Left hindlimb (tissue), 1 donor: ENCODE measurements at regions not wholly inside any gene's neighbourhood (a gene's known extent, or its start where the extent isn't known, plus 50 kb on each side); places are given as distances from the start of the nearest gene placed in this dataset.

Source experiments
- DNase-seq: peaks from one replicate; pipeline ENCODE4 v3.0.0-alpha.2; 2018

DNA sequence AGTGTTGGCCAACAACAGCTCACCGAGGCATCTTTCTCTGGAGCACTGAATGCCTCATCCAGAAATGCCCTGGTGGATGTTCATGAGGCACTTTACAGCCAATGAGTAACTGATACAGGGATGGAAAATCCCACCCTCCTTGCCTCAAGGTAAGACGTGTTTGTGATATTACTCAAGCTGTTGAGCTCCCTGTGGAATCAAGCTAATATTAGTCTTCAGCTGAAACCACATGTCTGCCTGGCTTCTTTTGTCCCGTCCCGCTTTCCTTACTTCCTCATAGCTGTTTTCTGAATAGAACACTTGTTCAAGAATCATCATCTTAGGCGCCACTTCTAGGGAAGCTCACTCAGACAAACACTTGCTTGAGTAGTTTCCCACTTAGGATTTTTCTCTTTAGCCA lies 422.4 kb downstream of the INHBA start:
- DNase-seq: no peak

DNA sequence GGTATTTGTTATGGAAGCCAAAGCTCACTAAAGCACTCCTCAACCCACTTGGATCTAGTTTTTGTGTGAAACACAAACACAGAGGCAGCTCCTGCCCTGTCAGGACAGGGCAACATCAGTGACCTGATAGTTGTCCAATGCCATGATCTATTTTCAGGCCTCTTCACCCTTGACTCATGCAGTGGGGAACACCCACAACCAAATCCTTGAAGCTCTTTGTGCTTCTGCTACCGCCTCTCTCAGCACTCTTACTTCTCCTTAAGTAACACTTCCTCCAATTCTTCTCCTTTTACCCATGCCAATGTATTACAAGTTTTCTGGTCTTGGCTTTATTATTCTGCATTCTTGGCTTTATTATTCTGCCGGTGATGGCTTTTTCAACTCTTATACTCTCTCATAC lies 425.3 kb downstream of the INHBA start:
- no peak for DNase-seq

DNA sequence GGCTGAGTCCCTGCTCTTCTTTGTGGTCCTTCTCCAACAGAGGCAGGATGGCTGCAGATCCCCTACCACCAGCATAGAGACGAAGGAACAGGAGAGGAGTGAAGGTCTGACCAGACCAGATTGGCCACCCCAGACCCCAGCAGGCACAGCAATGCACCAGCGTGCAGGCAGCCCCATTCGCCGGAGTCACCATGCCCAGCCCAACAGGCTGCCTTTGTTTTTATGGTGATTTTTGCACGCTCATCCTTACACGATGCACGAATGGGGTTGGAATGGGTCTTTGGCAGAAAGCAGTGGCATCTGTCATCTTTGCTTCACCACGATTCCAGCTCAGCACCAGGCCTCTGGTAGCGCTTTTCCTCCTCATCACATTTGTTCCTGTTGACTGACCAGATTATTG lies 427.6 kb downstream of the INHBA start:
- no peak for DNase-seq

DNA sequence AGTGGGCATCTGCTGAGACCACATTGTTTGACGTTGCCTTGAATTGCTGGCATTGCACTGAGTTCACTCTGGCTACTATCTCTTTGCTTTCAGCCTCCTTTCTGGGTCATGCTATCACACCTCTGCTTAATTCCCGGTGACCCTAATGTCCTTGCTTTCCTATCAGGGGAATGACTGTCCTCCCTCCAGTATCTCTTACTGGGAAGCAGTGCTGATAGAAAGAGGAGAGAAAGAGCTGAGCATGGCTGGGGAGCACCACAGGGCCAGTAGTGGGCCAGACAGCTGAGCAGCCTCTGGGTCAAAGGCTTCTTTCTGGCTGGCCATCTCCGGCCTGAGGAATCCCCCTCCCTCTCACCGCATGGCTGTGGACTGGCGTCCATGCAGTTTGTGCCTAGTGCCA lies 428.7 kb downstream of the INHBA start:
- DNase-seq: no peak

DNA sequence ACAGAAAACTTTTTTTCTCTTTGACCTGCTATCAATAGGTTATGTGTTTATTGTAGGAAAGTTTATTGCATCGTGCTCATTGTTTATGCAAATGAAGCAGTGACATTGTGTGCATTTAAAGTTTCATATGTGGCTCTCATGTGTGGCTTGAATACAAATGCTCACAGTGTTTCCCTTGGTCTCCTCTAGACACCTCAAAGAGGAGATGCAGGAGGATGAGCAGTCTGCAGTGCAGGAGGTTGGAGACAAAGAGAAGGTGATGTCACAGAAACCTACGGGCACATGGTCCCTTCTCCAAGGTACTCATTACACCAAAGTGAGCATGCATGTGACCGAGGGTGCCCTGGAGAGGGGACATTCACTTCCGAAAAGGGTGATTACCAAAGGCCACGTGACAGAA lies 430.2 kb downstream of the INHBA start:
- DNase-seq: no peak

DNA sequence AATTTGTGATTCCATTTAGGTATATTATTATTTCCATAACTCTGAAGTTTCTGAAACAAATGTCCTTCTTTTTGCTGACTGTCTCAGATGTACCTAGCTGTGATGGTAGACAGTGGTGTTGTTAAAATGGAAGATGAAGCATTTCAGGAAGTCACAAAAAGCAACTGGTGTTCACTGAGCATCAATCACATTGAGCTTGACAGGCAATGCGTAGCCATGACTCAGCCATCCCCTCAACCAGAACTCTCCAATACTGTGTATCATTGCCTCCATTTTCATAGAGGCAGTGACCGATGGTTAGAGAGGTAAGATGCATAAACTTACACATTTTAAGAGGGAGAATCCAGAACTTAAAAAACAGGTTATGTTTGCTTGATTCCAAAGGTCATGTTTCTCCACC lies 434.0 kb downstream of the INHBA start:
- DNase-seq: no peak

DNA sequence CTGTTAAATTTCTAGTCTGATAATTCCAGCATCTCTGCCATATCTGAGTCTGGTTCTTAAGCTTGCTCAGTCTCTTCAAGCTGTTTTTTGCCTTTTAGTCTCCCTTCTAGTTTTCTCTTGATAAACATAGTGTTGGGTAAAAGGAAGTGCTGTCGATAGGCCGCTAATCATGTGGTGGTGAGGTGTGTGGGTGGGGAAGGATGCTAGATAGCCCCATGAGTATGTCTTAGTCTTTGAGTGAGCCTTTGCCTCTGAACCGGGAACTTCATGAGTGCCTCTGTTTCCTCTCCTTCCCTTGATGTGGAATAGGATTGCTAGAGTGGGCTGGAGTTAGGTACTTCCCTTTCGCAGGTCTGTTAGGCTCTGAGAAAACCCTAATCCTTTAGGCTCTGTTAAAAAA lies 441.8 kb downstream of the INHBA start:
- DNase-seq: no peak

DNA sequence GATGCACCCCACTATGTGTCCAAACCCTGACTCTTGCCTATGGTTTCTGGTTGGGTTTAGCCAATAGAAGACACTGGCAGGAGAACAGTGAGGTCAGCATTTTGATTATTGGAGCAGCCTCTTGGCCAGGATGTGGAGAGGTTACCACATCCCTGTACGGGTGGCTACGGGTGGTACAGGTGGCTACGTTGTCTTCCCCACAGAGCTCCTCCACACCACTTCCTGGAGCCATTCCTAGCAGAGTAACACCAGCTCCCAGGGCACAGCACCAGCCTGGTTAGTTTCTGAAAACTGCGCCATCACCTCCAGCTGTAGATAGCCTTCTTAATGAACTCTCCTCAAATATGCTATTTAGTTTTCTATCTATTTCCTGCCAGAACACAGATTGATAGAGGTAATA lies 445.2 kb downstream of the INHBA start:
- DNase-seq: no peak

DNA sequence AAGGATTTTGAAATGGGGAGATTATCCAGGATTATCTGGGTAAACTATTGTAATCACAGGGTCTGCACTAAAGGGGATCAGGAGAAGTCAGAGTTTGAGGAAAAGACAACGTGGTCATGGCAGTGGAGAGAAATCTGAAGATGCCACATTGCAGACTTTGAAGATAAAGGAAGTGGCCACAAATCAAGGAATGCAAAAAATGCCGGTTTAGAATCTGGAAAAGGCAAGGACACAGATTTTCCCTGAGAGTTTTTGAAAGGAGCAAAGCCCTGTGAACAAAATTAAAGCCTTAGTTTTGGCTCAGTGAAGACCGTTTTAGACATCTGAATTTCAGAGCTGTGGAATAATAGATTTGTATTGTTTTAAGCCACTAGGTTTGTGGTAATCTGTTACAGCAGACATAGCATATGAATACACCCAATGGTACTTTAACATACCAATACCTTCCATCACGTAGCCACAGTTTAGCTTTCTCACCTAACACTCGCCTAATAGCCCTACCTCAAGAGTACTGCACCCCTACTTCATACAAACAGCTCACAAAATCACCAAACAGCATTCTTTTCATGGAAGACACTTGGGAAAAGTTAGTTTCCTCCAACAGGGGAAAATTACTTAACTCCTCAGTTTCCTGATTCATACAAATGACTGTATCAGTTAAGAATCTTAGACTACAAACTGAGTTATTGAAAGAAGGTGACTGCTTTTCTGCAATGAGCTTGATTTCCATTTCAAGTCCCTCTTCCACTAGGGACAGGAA lies 446.5 kb downstream of the INHBA start:
- DNase-seq: no peak

DNA sequence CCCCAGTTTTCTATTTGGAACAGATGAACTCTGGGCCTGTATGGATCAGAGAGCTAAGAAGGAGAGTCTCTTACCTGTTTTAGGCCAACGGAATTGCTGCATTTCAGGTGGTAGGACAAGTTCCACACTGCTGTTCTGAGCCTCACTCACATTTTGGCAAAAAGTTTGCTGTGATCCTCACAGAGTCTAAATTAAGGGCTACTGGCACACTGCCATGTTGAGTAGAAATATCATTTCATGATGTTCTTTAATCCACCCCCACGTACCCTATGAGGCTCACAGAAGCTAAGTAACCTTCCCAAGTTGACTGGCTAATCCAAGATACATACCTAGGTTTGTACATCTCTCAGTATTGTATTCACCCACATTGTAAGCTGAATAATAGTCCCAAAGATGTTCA lies 447.2 kb downstream of the INHBA start:
- no peak for DNase-seq

DNA sequence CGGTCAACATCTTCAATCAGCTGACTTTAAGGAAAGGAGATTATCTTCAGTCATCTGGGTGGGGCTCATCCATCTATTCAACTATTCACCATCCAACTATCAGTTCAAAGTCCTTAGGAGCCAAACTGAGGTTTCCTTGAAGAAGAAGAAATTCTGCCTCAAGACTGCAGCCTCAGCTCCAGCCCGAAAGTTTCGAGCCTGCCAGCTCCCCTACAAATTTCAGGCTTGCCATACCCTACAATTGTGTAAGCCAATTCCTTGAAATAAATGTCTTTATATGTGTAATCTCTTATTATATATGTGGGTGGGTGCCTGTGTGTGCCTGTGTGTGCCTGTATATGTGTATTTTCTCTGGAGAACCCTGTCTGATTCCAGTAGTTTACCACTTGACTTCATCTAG lies 447.8 kb downstream of the INHBA start:
- no peak for DNase-seq

DNA sequence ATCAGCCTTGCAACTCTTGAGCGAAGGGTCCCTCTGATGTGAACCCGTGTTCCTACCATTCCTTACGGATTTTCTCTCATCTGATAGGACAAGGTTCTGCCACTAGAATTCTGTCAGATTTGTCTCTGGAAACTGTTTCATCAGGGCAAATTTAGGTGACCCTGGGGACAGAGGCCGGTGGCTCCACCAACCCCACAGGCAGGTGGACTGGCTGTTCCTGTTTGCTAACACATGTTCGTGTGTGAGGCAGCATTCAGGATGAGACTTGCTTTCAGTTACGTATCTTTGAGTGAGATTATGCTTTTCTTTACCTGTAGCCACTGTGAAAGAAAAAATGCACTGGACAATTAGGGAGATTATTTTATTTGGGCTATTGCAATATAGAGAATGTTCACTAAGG lies 449.9 kb downstream of the INHBA start:
- DNase-seq: no peak

DNA sequence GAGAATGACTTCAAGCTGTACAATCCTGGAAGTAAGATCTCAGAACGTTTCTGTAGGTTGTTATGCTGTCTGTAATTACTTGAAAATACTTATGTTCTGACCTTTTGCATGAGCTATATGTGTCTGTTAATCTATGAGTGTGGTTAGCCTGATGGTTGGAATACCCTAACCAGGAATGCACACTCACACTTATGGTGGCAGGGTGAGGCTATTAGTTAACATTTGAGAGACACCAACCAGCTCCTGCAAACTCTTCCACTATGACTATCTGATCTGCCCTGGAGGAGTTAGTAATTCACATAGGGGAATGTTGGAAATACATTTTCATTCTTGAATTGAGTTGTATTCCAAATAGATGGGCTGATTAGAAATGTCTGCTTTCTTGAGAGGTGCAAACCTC lies 450.3 kb downstream of the INHBA start:
- DNase-seq: no peak

DNA sequence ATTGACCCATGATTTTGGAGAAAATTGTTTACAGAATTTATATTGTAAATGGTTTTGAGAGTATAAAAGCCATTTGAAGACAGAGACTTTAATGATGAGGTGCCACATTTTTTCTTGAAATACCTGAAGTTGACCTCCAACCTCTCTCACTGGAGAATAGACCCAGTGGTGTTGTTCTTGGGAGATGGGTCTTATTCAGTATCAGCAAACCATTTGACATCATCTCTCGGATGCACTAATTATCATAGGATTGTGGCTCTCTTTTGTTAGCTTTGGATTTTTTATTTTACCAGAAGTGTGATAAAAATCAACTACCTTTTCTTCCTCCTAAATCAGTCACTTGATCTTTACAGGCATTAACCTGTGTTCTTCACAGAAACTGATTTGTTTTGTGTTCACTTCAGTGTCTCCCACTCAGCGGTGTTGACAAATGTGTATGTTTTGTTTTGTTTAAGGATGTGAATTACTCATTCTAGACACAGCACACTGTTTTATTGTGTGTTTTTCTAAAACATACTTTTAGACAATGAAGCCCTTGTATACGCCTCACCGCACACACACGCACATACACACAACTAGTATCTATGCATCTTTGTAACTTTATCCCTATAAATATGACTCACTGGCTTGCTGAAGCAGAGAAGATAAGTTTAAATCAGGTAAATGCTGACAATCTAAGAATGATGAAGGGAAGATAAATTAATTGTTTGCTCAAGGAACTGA lies 455.6 kb downstream of the INHBA start:
- DNase-seq: no peak

DNA sequence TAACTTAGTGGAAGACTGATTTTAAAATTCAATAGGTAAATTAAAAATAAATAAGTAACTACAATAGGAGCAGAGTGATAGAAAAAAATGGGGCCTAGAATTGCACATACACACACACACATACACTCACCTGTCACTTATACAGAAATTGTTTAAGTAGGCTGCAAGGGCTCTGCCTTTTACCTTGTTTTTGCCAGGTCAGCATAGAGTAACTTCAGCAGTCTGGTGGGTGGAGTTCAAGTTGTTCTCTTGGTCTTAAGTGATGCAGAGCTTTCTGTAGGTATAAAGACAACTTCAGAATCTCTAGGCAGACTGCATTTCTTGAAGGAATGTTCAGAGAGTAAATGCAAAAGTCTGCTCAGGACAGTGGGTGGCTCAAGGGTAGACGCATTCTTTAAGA lies 457.0 kb downstream of the INHBA start:
- DNase-seq: no peak

DNA sequence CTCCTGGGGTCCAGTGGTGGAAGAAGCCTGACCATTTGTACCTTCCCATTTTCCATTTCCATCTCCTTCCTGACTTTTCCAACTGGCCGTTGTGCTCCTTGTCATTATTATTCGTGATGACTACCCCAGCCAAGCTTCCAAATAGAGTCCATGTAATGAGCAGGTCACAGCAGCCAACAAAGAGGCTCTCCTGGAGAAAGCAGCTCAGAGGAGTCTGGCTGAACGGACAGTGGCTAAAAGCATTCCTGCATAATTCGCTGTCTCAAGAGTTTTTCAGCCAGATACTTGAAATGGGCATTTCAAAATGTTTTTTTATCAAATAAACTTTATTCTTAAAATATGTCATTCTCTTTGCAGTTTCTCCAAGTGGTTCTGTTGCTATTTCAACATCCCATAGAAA lies 458.6 kb downstream of the INHBA start:
- DNase-seq: no peak

DNA sequence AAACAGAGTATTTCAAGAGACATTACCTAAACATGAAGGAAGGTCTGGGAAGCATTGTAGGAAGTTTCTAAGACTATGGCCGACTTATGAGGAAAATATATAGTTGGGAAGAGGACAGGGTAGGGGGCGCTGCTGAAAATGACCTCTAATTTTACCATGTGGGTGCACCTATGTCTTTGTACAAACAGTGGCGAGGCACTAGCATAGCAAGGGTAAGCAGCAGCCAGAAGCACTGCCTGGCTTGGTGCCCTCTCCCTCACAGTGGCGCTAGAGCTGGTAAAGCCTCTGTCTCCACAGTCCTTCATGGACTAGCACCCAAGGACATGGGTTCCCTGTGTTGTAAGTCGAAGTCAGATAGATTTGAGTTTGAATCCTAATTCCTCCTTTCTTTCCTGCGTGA lies 461.2 kb downstream of the INHBA start:
- DNase-seq: no peak

DNA sequence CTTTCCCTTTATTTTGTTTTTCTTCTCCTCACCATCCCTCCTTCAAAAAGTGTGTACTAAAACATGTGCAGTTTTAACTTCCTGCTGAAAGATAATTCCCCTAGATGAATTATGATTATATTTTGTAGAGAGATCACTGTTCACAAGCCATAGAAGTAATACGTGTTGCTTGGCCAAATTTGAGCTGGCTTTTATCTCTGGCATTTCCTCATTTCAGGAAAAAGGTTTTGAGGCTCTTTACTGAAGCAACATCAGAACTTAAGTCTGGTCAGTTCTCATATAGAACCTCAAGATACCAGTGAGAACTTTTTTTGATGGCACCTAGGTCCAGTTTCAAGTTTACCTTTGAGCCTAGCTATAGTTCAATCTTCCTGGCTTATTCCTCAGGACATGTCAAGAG lies 463.3 kb downstream of the INHBA start:
- no peak for DNase-seq

DNA sequence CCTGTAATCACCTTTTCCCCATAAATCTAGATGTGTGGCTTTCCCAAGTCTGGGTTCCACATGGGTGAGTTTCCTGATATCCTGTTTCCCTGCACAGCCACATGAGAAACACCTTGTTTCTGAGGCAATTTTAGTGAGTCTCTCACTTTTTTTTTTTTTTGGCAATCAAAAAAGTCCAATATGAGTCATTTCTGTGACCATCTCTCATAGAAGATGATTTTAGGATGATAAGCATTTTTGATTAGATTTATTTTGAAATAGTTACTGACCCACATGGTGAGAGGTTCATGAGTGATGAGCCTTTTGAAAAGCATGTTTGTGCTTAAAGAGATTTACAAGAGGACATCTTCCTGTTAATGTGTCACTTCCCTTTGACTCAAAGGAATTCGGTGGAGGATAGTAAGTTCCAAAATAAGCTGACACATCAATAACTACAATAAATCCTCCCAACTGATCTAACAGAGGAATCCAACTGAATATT lies 464.0 kb downstream of the INHBA start:
- no peak for DNase-seq

DNA sequence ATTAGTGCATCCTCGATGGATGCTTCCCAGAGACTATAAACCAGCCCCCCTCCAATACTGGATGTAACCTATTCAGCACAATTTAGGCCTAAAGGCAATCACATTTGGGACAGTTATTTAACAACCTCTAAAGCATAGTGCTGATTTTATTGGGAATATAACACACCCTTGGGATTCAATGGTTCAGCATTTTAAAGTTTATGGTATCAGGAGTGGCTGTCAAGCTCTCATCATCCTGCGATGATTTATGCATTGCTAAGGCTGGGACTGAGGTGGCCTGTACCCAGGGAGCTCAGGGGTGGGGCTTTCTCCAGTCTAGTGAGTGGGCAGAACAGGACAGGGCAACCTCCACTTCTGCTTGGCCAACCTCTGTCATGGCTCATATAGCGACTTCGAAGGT lies 464.9 kb downstream of the INHBA start:
- no peak for DNase-seq

DNA sequence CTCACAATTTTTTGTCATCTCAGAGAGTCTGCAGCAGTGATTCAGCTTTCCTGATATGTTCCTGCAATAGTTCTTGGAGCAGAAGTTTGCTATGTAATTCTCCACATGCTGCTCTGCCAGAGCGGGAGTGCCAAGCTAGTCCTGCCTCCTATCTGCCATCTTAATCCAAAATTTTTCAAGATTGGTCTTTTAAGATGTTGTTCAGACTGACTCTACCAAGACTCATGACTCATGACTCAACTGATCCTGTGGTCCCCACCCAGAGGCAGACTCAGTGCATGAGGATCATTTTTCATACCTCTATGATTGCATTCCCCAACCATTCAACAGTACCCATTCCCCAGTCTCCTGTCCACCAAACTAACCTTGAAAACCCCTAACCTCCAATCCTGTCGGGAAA lies 470.8 kb downstream of the INHBA start:
- DNase-seq: no peak

DNA sequence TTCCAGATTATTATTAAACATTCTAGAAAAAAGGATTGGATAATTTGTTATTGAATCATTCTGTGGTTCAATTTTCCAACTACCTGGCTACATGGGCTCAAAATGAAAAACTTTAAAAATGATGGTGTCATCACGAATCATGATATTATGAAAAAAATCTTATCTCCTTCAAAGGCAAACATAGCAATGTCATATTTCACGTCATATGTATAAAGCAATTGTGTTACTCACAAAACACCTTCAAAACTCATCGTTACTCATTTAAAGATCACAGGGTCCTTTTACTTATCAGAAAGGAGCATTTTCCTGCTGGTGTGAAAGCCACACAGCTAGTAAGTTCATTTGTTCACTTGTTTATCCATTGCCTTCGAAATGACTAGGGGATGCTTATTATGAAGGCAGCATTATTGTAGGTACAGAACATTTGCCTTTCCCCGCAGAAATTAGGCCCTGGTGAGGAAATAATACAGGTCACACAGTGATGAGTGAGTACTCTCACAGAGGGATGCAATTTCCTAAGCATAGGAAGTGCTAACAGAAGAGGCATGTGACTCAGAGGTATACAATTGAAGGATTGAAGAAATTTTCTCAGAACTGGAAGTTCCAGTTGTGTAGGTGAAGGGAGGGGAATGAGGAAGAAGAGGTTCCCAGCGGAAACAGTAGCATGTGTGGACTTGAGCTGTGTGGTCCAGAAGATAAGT lies 478.7 kb downstream of the INHBA start:
- no peak for DNase-seq

DNA sequence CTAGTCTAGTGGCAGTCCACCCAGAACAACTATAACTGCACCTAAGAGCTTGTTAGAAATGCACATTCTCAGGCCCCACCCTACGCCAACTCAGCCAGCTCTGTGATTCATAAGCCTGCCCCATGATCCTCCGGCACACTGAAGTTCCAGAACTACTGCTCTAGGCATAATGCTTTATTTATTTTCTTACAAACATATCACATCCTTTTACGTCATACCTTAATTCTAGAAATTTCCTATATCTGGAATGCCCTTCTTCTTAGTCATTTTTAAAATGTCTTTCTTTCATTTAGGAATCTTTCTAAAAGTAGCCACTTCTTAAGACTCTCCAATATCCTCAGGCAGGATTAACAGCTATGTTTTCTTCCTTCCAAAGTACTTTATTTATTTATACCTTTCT lies 480.1 kb downstream of the INHBA start:
- DNase-seq: no peak

DNA sequence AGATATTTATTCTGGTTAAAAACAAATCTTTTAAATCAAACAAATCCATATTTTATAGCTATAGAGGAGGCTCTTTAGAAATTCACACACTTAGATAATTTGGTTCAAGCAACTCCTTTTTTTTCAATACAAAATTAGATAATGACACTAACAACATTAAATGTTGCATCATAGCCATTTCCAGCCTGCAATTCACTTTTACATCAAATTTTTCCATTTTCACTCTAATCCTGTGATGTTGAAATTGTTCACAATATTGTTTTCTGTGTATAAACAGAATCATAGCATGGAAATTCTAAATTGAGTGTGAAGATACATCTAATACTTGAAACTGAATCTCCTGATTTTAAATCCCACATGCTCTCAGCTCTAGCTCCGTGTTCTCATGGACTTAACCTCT lies 482.6 kb downstream of the INHBA start:
- no peak for DNase-seq
